CD4-positive, alpha-beta T cell (primary cell): ENCODE measurements at regions not wholly inside any gene's neighbourhood (a gene's known extent, or its start where the extent isn't known, plus 50 kb on each side); places are given as distances from the start of the nearest gene placed in this dataset.

ENCODE experiments used
- ATAC-seq: fragments of 200-7000 bp; cut with Tn5 transposase; one replicate; pipeline ENCODE4 v1.10.0; 2022; ENCODE audit warnings: mild to moderate bottlenecking; ENCODE audit not compliant: poor library complexity
- CTCF ChIA-PET: fragments of 350-600 bp; sonication (Branson Sonifier 250); formaldehyde crosslinking; loops from one replicate; lab custom pipeline; 2021; ENCODE audit warnings: antibody characterized with exemption, inconsistent platforms; lab: Charles Lee
- POLR2A ChIA-PET: fragments of 350-600 bp; sonication (Branson Sonifier 250); formaldehyde crosslinking; loops from one replicate; lab custom pipeline; 2021; ENCODE audit warnings: antibody characterized with exemption, inconsistent platforms; lab: Charles Lee
- DNase-seq, 14 experiments: peaks; one replicate each; pipeline ENCODE4 v3.0.0-alpha.2; 2013 to 2020; ENCODE audit warnings: mixed read lengths in 2 of 14
- H3K27ac ChIP-seq, 2 donors: one replicate each; pipeline versions ENCODE4 v1.5.1 to v1.7.0; 2013; ENCODE audit warnings: low read length in 2 of 2, low read depth in 1 of 2, mild to moderate bottlenecking in 1 of 2
- H3K27me3 ChIP-seq, 2 experiments: 1 replicate in 1 of 2; 2 replicates in 1 of 2; pipeline versions ENCODE4 v1.6.1 to v1.7.0; 2013; ENCODE audit warnings: low read length in 2 of 2, control low read depth in 1 of 2, mild to moderate bottlenecking in 1 of 2, moderate library complexity in 1 of 2; ENCODE audit not compliant: insufficient read depth in 2 of 2, control insufficient read depth in 1 of 2
- H3K36me3 ChIP-seq: one replicate; pipeline ENCODE4 v1.6.1; 2013; ENCODE audit warnings: low read length, control low read depth; ENCODE audit not compliant: insufficient read depth
- H3K4me1 ChIP-seq: one replicate; pipeline ENCODE4 v1.6.1; 2013; ENCODE audit warnings: low read length, control low read depth; ENCODE audit not compliant: insufficient read depth
- H3K4me3 ChIP-seq: one replicate; pipeline ENCODE4 v1.5.1; 2013; ENCODE audit warnings: mild to moderate bottlenecking, low read length, moderate library complexity
- H3K9me3 ChIP-seq, 2 experiments: 1 replicate in 1 of 2; 2 replicates in 1 of 2; pipeline versions ENCODE4 v1.6.1 to v1.7.0; 2013; ENCODE audit warnings: low read length in 2 of 2, mild to moderate bottlenecking in 2 of 2, control low read depth in 1 of 2, moderate library complexity in 1 of 2; ENCODE audit not compliant: control insufficient read depth in 1 of 2, insufficient read depth in 1 of 2
- H3K27ac Mint-ChIP-seq: one replicate; pipeline ENCODE4 v1.8.0; 2020; ENCODE audit warnings: mixed read lengths
- H3K27me3 Mint-ChIP-seq: one replicate; pipeline ENCODE4 v1.8.0; 2021; ENCODE audit warnings: mixed read lengths
- H3K36me3 Mint-ChIP-seq: one replicate; pipeline ENCODE4 v1.8.0; 2021; ENCODE audit warnings: low read depth, mixed read lengths
- H3K4me1 Mint-ChIP-seq: one replicate; pipeline ENCODE4 v1.8.0; 2021; ENCODE audit warnings: low read depth, mixed read lengths
- H3K4me3 Mint-ChIP-seq: one replicate; pipeline ENCODE4 v1.8.0; 2020; ENCODE audit warnings: mild to moderate bottlenecking, mixed read lengths
- H3K9me3 Mint-ChIP-seq: one replicate; pipeline ENCODE4 v1.8.0; 2020; ENCODE audit warnings: mixed read lengths
- intact Hi-C, 2 experiments: fragments of 100-400 bp; cut with DNase I in 1 of 2; cut with micrococcal nuclease in 1 of 2; formaldehyde crosslinking; loops; one replicate each; pipeline versions ENCODE4 v1.15.1 to v1.9.0; 2023 to 2025; cut with DNase I, micrococcal nuclease
- TF ChIP-seq, protein P1 (sequence below): fragments of 200-600 bp; IDR thresholded peaks from one replicate; pipeline ENCODE4 v1.8.0; 2022; ENCODE audit warnings: antibody characterized with exemption, mild to moderate bottlenecking

DNA sequence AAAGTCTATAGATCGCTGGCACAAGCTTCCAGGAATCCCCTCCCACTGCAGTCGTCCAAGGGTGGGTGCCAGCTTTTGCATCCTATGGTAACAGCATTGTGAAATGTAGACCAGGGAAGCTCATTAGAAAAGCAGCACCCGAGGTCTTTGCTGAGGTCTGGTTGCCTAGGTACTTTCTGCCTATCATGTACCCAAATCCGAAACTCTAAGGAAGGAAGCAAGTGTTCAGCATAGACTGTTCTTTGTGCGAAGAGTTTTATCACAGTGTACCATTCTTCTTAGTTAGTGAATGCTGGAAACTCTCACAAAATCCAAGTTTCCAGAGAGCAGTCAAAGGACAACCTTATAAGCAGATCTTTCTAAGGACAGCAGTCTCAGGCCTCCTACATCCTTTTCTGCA is 1532.7 kb upstream of the TMEM132C start:
- intact Hi-C loops: no loop called here
- Histone ChIP-seq H3K9me3 (peaks cover 0 to 16% of the 10 kb centered on the region in 2 experiments), H3K4me3 (no peak overlapping the region), H3K27me3 (no peaks in the 10 kb centered on the region), H3K36me3 (no peaks in the 10 kb centered on the region), H3K4me1 (no peaks in the 10 kb centered on the region), H3K27ac (no peak overlapping the region)
- TF ChIP-seq, protein P1, sequence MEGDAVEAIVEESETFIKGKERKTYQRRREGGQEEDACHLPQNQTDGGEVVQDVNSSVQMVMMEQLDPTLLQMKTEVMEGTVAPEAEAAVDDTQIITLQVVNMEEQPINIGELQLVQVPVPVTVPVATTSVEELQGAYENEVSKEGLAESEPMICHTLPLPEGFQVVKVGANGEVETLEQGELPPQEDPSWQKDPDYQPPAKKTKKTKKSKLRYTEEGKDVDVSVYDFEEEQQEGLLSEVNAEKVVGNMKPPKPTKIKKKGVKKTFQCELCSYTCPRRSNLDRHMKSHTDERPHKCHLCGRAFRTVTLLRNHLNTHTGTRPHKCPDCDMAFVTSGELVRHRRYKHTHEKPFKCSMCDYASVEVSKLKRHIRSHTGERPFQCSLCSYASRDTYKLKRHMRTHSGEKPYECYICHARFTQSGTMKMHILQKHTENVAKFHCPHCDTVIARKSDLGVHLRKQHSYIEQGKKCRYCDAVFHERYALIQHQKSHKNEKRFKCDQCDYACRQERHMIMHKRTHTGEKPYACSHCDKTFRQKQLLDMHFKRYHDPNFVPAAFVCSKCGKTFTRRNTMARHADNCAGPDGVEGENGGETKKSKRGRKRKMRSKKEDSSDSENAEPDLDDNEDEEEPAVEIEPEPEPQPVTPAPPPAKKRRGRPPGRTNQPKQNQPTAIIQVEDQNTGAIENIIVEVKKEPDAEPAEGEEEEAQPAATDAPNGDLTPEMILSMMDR: no peak
- H3K27me3 Mint-ChIP-seq: peaks cover 4% of the 10 kb centered on the region
- H3K4me3 Mint-ChIP-seq: no peak overlapping the region
- no peaks in the 10 kb centered on the region for H3K9me3 Mint-ChIP-seq
- no peaks in the 10 kb centered on the region for H3K36me3 Mint-ChIP-seq
- ATAC-seq (no peak), DNase-seq (no peak)
- no peaks in the 10 kb centered on the region for H3K4me1 Mint-ChIP-seq
- CTCF ChIA-PET: no interaction called here
- no peak overlapping the region for H3K27ac Mint-ChIP-seq
- POLR2A ChIA-PET: no interaction called here

DNA sequence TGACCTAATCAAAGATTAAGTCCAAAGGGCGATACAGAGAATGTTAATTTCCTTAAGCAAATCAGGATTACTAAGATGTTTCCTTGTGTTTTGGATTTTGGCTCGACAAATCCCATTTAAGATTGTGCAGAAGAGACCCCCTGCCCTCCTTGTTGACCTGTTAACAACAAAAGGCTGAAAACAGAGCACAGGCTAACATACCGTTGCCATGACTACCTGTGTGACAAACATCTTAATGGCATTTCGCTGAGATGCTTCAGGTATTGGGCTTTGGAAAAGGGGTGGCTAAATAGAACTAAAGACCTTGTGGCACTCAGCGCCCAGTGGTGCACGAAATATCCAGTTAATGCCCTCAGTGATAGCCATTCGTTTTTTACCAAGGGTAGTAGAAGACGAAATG is 1532.3 kb upstream of the TMEM132C start:
- no peaks in the 10 kb centered on the region for H3K36me3 ChIP-seq
- no peaks in the 10 kb centered on the region for H3K4me1 Mint-ChIP-seq
- ChIA-PET POLR2A (no interaction called here), CTCF (no interaction called here)
- no peak overlapping the region for H3K4me3 Mint-ChIP-seq
- H3K4me1 ChIP-seq: no peaks in the 10 kb centered on the region
- no peak overlapping the region for H3K27ac Mint-ChIP-seq
- H3K9me3 Mint-ChIP-seq: no peaks in the 10 kb centered on the region
- H3K4me3 ChIP-seq: no peak overlapping the region
- intact Hi-C loops: no loop called here
- no peaks in the 10 kb centered on the region for H3K27me3 ChIP-seq
- H3K27ac ChIP-seq: no peak overlapping the region
- H3K36me3 Mint-ChIP-seq: no peaks in the 10 kb centered on the region
- no peak for ATAC-seq
- TF ChIP-seq, protein P1: no peak
- H3K27me3 Mint-ChIP-seq: peaks cover 2% of the 10 kb centered on the region
- no peak for DNase-seq
- peaks cover 0 to 16% of the 10 kb centered on the region in 2 experiments for H3K9me3 ChIP-seq

DNA sequence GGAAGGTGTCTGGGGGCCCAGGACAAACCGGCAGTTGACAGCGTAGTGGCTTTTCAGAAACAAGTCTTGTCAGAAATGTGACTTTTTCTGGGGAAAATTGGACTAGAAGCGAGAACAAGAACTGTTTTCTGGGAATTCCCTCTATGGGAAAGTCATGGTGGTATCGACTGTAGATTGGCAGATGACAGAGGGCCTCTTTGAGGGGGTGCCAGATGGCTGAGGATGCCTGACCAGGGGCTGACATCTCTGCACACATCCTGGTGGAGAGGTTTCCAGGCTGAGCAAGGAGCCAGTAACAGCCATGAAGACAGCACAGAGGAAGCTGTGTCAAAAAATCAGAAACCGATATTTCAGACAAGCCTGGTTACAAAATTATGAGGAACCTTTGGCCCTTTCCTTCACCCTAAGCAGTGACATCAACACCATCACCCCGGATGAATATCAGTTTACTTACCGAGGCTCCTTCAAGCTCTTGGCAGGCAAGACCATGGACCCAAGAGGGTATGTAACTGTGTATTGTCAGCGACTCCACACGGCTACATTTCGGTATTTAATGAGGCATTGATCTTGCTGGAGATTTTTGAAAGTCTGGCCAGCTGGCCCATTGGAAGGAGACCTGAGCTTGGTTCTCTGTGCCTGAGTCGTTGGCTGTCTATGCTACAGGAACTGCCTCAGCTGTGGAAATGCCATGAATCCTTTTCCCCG is 1525.3 kb upstream of the TMEM132C start:
- H3K4me3 Mint-ChIP-seq: no peak overlapping the region
- Histone ChIP-seq H3K4me3 (no peak overlapping the region), H3K36me3 (no peaks in the 10 kb centered on the region), H3K27ac (no peak overlapping the region), H3K4me1 (no peaks in the 10 kb centered on the region), H3K9me3 (peaks cover 0 to 19% of the 10 kb centered on the region in 2 experiments), H3K27me3 (no peaks in the 10 kb centered on the region)
- CTCF ChIA-PET: no interaction called here
- H3K4me1 Mint-ChIP-seq: no peaks in the 10 kb centered on the region
- TF ChIP-seq, protein P1: no peak
- H3K27me3 Mint-ChIP-seq: no peaks in the 10 kb centered on the region
- no peaks in the 10 kb centered on the region for H3K36me3 Mint-ChIP-seq
- intact Hi-C loops: no loop called here
- H3K27ac Mint-ChIP-seq: no peak overlapping the region
- DNase-seq (no peak), ATAC-seq (no peak)
- POLR2A ChIA-PET: no interaction called here
- no peaks in the 10 kb centered on the region for H3K9me3 Mint-ChIP-seq
